ENCODE measurements at regions not wholly inside any gene's neighbourhood (a gene's known extent, or its start where the extent isn't known, plus 50 kb on each side); places are given as distances from the start of the nearest gene placed in this dataset.
"Not testable (repeated sequence)": the region's sequence is repeated elsewhere in the genome, so short reads cannot be mapped to it uniquely, and the experiment has no call there.

DNA sequence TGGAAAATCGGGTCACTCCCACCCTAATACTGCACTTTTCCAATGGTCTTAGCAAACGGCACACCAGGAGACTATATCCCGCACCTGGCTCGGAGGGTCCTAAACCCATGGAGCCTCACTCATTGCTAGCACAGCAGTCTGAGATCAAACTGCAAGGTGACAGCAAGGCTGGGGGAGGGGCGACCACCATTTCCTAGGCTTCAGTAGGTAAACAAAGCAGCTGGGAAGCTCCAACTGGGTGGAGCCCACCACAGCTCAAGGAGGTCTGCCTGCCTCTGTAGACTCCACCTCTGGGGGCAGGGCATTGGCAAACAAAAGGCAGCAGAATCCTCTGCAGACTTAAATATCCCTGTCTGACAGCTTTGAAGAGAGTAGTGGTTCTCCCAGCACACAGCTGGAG lies 109.0 kb upstream of the DEFB108B start:
- DNase-seq = not testable (repeated sequence)

DNA sequence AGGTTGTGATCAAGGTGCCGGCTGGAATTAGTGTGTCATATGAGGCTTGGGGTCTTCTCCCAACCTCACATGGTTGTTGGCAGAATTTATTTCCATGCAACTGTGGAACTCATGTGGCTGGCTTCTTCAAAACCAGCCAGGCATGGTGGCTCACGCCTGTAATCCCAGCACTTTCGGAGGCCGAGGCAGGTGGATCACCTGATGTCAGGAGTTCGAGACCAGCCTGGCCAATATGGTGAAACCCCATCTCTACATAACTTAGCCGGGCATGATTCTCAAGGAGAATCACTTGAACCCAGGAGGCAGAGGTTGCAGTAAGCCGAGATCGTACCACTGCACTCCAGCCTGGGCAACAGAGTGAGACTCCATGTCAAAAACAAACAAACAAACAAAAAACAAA lies 102.3 kb upstream of the DEFB108B start:
- DNase-seq = not testable (repeated sequence)

DNA sequence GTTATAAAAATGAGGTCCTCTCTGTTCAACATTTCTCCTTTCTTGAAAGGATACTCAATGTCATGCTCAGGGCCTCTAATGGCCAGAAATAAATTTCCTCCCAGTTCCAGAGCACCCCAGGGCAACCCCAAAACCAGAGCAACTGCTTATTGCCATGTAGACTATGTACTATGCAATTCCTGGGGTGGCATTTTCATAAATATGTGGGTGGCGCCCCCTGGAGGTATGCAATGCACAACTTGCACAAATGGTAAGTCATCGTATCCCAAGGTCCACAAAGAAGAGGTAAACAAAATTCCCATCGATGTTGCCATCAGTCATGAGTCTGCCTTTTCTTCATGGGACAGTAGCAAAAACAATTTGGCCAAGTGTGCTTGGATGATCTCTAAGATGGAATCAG lies 98.6 kb upstream of the DEFB108B start:
- DNase-seq = not testable (repeated sequence)

DNA sequence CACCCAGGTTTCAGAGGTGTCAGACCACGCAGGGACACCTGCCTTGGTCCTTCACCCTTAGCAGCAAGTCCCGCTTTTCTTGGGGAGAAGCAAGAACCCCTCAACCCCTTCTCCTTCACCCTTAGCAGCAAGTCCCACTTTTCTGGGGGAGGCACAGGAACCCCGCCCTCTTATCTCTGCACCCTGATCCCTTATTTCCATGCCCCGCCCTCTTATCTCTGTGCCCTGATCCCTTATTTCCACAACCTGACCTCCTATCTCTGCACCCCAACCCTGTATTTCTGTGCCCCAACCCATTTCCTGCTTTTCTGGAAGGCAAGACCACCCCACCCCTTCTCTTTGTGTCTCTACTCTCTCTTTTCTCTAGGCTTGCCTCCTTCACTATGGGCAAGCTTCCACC lies 94.7 kb upstream of the DEFB108B start:
- not testable (repeated sequence) for DNase-seq

DNA sequence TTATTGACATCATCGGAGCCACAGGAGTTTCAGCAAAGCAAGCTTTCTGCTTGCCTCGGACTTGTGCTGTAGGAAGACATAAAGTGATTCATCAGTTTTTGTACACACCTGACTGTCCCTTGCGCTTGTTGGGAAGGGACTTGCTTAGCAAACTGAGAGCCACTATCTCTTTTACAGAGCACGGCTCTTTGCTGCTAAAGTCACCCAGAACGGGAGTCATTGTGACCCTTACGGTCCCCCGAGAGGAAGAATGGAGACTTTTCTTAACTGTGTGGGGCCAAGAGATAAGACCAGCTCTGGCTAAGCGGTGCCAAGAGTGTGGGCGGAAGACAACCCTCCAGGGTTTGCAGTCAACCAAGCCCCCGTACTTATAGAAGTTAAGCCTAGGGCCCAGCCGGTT lies 89.6 kb upstream of the DEFB108B start:
- not testable (repeated sequence) for DNase-seq

DNA sequence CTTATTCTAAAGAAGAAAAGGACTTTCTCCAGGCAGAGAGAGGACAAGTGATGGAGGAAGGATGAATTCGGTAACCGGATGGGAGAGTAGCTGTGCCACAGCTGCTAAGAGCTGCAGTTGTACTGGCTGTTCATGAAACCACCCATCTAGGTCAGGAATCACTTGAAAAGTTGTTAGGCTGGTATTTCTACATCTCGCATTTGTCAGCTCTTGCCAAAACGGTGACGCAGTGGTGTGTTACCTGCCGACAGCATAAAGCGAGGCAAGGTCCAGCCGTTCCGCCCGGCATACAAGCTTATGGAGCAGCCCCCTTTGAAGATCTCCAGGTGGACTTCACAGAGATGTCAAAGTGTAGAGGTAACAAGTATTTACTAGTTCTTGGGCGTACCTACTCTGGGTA lies 87.3 kb upstream of the DEFB108B start:
- DNase-seq = not testable (repeated sequence)

DNA sequence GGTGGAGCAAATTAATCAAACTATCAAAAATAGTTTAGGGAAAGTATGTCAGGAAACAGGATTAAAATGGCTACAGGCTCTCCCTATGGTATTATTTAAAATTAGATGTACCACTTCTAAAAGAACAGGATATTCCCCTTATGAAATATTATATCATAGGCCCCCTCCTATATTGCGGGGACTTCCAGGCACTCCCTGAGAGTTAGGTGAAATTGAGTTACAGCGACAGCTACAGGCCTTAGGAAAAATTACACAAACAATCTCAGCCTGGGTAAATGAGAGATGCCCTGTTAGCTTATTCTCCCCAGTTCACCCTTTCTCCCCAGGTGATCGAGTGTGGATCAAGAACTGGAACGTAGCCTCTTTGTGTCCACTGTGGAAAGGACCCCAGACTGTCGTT lies 86.7 kb upstream of the DEFB108B start:
- DNase-seq = not testable (repeated sequence)

DNA sequence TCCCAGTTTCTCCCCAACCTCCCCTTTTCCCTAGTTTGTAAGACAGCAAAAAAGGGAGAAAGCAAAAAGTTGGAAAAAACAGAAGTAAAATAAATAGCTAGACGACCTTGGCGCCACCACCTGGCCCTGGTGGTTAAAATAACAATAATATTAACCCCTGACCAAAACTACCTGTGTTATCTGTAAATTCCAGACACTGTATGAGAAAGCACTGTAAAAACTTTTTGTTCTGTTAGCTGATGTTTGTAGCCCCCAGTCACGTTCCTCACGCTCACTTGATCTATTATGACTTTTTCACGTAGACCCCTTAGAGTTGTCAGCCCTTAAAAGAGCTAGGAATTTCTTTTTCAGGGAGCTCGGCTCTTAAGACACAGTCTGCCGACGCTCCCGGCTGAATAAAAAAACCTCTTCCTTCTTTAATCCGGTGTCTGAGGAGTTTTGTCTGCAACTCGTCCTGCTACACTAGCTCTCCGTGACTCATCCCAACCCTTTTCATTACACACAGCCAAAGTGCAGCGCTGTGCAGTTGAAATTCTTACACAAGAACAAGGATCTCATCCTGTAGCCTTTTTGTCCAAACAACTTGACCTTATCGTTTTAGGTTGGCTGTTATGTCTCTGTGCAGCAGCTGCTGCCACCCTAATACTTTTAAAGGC lies 83.9 kb upstream of the DEFB108B start:
- DNase-seq = not testable (repeated sequence)

DNA sequence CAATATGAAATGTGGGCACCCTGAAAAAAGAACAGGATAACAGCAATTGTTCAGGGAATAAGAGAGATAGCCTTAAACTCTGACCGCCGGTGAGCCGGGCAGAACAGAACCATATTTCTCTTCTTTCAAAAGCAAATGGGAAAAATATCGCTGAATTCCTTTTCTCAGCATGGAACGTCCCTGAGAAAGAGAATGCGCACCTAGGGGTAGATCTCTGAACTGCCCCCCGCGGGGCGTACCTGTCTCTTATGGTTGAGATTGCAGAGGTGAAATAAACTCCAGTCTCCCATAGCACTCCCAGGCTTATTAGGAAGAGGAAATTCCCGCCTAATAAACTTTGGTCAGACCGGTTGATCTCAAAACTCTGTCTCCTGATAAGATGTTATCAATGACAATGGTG lies 82.1 kb upstream of the DEFB108B start:
- DNase-seq = not testable (repeated sequence)

DNA sequence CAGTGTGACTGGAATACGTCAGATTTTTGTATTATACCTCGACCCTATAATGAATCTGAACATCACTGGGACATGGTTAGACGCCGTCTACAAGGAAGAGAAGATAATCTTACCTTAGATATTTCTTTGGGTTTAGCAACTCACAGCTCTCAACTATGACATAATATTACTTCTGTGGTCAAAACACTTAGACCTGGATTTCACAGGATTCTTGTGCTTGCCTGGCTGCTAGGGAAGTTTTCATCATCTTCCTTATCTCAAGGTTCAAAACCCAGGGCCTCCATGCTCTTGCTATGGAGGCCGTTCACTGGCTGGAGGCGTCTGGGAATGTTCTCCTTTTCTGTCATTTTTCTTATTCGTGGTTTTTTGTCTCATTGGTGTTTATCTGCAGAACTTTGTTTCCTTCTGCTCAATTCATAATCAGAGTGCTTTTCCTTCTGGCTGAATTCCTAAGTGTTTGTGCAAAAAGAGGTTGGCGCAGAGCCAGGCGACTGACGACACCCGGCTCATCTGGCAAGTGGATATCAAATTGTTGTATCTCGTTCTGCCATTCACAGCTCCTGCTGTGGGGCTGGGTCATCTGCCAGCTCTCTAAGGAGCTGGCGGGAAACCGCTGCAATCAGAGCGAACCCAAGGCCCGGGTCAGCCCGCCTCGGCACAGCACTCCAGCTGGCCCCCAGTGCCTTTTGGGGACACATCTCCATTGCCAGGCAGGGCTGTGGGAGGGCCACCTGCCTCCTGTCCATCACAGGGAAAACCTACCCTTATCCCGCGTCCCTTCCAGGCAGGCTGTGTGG lies 68.1 kb upstream of the DEFB108B start:
- not testable (repeated sequence) for DNase-seq

DNA sequence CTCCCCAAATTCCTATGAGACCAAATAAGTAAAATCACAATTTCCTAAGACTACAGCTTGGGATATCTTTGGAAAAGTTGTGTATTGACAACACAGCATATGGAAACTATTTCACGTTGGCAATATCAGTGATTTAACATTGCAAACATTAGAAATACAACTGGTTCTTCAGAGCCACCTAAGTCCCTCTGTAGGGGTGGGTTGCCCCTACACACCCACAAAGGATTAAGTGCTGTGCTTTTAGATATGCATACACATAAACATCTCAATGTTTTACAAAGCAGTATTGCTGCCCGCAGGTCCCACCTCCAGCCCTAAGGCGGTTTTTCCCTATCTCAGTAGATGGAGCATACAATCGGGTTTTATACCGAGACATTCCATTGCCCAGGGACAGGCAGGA lies 66.0 kb upstream of the DEFB108B start:
- DNase-seq = not testable (repeated sequence)

DNA sequence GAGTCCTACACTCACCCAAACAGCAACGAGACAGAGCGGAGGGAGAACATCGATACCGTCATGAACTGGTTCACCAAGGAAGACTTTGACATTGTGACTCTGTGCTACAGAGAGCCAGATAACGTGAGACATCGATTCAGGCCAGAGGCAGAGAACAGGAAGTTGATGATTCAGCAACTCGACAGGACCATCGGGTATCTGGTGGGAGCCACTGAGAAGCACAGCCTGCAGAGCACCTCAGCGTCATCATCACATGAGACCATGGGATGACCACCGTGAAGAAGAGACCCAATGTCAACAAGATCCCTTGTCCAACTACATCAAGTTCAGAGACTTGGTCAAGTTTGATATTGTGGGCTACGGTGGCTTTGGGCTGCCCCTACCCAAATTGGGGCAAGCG lies 60.8 kb upstream of the DEFB108B start:
- DNase-seq = not testable (repeated sequence)

DNA sequence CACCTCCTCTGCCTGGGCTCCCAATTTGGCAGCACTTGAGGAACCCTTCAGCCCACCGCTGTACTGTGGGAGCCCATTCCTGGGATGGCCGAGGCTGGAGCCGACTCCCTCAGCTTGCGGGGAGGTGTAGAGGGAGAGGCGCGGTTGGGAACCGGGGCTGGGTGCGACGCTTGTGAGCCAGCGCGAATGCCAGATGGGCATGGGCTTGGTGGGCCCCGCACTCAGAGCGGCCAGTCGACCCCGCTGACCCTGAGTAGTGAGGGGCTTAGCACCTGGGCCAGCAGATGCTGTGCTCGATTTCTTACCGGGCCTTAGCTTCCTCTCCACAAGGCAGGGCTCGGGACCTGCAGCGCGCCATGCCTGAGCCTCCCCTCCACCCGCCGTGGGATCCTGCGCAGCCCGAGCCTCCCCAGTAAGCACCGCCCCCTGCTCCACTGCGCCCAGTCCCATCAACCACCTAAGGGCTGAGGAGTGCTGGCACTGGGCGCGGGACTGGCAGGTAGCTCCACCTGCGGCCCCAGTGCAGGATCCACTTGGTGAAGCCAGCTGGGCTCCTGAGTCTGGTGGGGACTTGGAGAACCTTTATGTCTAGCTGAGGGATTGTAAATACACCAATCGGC lies 58.3 kb upstream of the DEFB108B start:
- no peak for DNase-seq

DNA sequence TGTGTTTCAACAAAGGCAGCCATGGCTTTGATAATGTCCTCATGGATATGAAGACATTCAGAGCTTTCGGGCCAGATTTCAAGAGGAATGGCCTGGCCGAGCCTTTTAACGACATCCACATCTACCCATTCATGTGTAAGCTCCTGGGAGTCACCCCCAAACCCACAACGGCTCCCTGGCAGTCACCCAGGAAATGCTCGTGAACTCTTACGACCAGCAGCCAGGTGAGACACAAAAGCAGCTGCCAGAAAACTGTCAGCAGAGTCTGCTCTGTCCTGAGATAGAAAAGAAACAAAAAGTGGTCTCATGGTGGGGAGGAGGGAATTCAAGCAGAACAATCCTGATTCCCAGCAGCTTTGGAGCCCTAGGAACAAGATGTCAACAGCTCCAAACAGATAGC lies 52.9 kb upstream of the DEFB108B start:
- DNase-seq = not testable (repeated sequence)

DNA sequence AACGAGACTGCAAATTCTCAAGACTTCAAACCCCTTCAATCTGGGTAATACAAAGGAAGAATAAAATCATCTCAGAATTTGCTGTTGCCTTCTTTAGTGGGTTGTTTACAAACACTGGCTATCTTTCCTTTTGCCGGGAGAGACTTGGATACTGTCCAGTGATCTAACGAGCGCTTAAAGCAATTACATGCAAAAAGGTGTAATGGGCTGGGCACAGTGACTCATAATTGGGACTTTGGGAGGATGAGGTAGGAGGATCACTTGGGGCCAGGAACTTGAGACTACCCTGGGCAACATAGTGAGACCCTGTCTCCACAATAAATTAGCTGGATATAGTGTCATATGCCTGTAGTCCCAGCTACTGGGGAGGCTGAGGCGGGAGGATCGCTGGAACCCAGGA lies 52.2 kb upstream of the DEFB108B start:
- not testable (repeated sequence) for DNase-seq

DNA sequence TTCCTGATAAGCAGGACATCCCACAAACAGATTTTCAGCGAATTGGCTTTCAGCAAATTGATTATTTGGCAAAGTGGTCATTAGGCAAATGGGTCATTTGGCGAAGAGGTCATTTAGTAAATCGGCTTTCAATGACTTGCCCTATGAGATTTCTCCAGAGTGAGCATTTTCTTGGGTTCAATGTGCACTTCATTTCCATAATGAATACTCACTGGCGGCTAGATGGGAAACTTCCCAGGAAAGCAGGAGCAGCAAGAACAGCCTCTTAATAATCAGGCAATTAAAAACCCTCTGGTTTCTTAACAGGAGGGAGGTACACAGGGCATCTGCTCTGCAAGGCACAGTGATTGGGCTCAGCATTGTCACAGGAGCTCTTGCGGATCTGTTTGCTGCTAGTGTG lies 51.5 kb upstream of the DEFB108B start:
- DNase-seq = not testable (repeated sequence)

DNA sequence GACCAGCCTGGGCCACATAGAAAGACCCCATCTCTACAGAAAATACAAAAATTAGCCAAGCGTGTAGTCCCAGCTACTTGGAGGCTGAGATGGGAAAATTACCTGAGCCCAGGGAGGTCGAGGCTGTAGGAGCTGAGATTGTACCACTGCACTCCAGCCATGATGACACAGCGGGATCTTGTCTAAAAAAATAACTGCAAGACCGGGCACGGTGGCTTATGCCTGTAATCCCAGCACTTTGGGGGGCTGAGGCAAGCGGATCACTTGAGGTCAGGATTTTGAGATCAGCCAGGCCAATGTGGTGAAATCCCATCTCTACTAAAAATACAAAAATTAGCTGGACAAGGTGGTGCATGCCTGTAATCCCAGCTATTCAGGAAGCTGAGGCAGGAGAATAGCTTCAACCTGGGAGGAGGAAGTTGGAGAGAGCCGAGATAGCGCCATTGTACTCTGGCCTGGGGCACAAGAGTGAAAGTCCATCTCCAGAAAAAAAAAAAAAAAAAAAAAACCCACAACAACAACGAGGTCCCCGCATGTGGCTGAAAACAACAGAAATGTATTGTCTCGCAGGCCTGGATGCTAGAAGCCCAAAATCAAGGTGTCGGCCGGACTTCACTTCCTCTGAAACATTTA lies 50.7 kb upstream of the DEFB108B start:
- not testable (repeated sequence) for DNase-seq

DNA sequence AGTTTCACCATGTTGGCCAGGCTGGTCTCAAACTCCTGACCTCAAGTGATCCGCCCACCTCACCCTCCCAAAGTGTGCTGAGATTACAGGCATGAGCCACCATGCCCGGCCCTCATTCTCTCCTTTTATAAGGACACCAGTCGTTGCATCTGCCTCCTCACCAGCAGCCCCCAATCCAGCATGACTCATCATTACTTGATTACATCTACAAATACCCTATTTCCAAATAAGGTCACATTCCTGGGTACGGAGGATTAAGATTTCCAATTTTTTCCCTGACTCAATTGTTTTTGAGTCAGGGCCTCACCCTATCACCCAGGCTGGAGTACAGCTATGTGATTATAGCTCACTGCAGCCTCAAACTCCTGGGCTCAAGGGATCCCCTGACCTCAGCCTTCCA lies 49.8 kb upstream of the DEFB108B start:
- DNase-seq = not testable (repeated sequence)
